HG02981 (cell line): ENCODE measurements at regions not wholly inside any gene's neighbourhood (a gene's known extent, or its start where the extent isn't known, plus 50 kb on each side); places are given as distances from the start of the nearest gene placed in this dataset.

Source experiments
- ATAC-seq: cut with Tn5 transposase; IDR thresholded peaks from one replicate; pipeline ENCODE4 v1.9.1; 2021; ENCODE audit warnings: mild to moderate bottlenecking, moderate library complexity; ENCODE audit not compliant: unreplicated experiment

DNA sequence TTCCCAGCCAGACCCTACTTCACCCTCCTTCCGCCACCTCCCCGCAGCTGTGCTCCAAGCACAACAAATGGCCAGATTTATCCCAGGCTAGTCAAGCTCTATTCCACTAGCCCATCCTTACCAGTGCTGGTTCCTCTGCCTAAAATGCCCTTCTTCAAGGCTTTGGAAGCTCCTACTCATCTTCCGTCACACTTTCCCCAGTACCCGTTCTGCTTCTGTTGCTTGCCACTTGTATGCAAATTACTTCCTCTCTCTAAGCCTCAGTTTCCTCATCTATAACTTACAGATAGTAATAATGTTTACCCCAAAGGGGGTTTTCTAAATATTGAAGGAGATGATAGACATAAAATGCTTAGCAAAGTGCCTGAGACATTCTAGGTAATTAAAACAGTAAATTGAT is 193.1 kb downstream of the MAFB start:
- ATAC-seq = no peak

- ATAC-seq = no peak
Measured at GRCh38 chr20:40494248-40494647, 194.8 kb downstream of the MAFB start.

- ATAC-seq = no peak
Measured at GRCh38 chr20:40493549-40493948, 195.5 kb downstream of the MAFB start.

DNA sequence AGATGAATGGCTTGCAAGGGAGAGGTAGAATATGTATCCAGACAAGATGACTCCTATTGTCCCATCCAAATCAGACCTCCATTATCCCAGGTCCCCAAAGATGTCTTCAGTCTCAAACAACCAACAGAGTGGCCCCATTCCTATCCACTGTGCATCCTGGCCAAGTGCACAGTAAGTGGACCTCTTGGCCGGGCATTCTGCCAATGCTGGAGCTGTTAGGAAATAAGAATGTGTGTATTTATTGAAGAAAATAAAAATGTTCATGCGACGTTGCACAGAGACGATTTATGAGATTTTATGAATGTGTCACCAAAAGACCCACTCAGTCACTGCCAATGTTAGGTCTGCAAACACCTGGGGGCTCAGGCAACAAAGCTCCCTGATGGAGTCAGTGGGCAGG is 196.0 kb downstream of the MAFB start:
- no peak for ATAC-seq

GRCh38 chr20:40491009-40491590 is 197.9 kb downstream of the MAFB start:
- ATAC-seq = no peak

DNA sequence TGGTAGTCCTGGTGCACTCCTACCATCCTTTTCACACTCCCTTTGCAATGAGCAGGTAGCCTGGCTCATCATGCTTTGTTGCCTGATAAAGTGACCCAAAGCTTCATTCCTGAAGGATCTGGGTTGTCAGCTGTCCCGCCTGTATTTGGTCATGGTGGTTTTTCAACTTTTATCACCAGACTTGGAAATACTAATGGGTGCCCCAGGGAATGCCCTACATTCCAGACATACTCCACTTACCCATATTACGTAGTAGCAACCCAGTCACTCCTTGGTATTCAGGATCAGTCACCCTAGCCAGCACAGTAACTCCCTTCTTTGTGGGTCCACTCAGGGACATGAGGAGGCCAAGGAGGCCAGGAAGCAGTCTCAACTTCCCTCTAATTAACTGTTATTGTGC is 199.2 kb downstream of the MAFB start:
- ATAC-seq = no peak

DNA sequence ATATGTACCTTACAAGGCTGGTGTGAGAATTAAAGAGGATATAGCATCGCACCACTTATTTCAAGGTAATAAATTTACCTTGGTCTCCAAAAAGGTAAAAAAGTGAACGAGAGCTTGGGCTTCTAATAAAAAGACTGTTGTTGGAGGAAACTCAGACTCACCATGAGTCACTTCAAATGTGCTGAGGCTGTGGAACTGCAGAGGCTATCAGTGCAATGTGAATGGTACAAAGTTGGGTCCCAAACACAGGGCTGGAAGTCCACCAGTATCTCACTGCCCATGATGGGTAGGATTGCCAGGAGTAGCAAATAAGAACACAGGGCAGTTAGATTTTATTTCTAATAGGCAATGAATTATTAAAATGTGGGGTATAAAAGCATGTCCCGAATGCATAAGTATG is 200.6 kb downstream of the MAFB start:
- ATAC-seq = no peak

GRCh38 chr20:40486297-40486696 is 202.7 kb downstream of the MAFB start:
- ATAC-seq = no peak

DNA sequence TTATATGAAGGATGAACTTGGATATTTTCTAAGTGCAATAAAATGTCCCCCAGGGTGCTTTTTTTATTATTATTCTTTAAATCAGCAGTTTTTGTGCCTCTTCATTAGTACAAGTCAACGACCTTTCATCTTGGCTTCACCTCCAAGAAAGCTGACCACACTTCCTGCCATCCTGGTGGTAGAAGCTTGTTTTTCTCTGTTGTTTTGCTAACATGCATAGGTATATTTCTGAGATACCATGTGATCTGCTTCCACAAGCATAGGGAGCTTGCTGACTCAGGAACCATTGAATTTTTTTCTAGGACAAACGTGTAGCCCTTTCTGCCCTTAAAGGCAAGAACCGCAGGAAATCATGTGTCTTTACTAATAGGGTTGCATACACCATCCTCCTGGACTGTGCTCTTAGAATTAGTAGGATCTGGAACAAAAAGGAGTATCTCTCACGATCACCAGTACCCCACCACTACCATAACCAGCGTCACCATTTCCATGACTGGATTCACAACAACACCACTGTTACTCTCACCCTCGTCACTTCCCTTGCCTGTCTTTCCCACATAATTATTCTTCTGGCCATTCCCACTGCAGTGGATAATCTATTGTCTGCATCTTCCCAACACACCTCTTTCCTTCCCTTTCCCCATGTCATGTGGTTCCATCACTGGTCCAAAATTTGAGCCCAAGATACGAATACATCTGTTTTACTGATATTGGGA is 207.1 kb downstream of the MAFB start:
- no peak for ATAC-seq

- no peak for ATAC-seq
Measured at GRCh38 chr20:40481337-40481736, 207.7 kb downstream of the MAFB start.

GRCh38 chr20:40477805-40478204 is 211.2 kb downstream of the MAFB start:
- no peak for ATAC-seq

DNA sequence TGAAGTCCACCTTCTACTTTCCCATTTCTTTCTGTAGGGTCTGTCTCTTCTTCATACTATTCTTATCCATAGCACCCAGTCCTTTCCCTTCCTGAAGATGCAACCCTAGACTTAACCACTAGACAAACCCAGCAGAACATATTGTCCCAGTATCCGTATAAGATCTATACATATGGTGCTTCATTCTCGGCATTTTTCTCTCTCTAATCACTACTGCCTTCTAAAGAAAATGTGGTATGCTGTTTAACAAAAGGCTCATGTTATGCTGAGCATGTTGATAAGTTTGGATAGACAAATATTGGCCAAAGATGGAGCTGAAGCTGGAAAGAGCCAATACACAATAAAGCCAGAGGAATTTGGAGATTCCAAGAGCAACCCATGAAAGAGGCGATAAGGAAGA is 212.6 kb downstream of the MAFB start:
- ATAC-seq = no peak

DNA sequence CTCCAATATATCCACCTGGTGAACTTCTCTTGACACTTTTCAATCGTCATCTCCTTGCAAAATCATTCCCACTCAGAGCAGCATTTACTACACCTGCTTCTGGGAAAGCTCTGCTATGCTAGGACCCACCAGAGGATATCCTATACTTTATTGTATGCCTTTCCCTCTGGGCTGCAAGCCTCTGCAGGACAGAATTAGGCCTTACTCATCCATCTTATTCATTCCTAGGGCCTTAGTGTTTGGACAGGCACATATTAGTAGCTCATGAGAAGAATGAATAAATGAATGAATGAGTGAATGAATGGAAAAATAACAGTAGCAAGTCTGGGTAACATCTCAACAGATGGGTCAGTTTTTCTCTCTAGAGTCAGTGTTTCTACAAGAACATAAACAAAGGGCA is 216.1 kb downstream of the MAFB start:
- no peak for ATAC-seq

GRCh38 chr20:40471261-40471629 is 217.8 kb downstream of the MAFB start:
- no peak for ATAC-seq

DNA sequence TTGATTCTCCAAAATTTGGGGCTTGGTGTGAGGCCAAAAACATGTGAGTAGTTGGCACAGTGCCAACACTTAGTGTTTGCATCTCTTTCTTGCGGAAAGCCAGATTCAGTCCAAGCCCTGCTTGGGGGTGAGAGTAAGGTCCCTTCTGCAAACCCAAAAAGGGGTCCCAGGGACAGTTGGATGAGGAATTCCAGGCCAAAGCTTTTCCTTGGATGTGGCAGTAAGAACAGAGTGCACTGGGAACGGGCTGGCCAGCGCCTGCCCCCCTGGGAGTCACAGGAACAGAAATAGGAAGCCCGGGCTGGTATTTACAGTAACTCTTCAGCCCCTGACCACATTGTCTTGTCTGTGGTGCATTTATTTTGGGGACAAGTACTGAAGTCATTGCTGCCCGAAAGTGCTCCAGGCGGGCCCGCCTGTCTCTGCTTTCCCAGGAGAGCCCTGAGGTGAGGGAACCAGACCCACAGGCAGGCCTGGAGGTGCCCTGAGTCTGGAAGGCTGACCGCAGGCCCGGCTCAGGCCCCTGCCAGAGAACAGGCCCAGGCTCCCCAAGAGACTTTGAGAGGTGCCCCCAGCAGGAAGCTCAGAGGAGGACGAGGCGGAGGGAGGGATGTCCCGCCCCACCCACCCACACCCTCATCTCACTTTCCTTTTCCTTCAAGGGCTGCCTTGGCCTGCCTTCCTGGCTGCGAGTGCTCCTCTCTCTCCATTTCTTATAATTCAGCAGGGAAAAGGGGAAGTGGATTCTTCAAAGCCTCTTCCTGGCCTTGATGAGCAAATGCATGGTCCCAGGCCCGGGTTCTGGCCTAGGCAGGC is 218.4 kb downstream of the MAFB start:
- ATAC-seq = no peak

GRCh38 chr20:40468759-40469158 is 220.3 kb downstream of the MAFB start:
- ATAC-seq = no peak

DNA sequence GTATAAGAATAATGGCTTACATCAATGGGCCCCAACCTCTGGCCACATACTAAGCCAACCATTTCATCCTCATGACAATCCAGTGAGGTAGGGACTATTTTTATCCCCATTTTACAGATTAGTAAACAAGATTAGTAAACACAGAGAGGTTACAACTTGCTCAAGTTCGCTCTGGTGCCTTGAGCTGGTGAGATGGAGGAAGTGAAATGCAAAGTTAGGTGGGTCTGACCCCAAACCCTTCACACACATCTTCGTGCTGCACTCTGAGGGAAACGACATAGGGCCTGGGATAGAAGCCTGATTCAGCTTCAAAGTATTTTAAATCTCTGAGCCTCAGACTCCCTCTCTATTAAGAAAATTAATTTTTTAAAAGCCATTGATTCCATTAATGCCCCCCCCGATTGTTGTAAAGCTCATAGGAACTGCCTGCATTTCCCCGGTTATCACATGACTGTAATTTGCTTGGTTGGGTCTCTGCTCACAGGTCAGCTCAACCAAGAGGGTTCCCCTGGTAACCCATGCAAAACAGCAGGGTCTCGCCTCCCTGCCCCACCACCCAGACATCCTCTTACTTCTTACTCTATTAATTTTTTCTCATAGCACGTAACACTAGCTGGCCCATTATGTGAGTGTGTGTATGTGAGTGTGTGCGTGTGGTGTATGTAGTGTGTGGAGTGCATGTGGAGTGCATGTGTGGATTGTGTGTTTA is 221.2 kb downstream of the MAFB start:
- ATAC-seq = no peak

GRCh38 chr20:40467067-40467466 is 222.0 kb downstream of the MAFB start:
- no peak for ATAC-seq

- ATAC-seq = no peak
Measured at GRCh38 chr20:40464731-40465208, 224.3 kb downstream of the MAFB start.

- ATAC-seq = no peak
Measured at GRCh38 chr20:40463171-40463570, 225.9 kb downstream of the MAFB start.

DNA sequence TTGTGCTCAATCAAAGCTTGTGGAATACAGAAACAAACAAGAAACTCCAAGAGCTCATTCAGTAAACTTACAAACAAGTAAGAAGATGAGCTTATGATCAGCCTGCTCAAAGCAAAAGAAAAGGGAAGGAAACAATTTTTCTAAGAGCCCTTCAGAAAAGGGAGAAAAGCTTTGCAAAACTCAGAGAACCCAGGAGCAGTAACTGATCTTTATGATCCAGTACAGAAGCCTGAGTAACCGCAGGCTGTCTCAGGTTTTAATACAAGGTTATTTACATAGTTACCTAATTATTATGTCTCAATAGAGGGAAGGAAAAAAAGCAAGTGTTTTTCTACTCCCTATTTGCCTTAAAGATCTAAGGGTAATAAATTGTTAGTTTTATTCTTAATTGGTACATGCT is 226.5 kb downstream of the MAFB start:
- ATAC-seq = no peak
